ENCODE measurements at regions not wholly inside any gene's neighbourhood (a gene's known extent, or its start where the extent isn't known, plus 50 kb on each side); places are given as distances from the start of the nearest gene placed in this dataset.
"Not testable (repeated sequence)": the region's sequence is repeated elsewhere in the genome, so short reads cannot be mapped to it uniquely, and the experiment has no call there.

- H3K27ac ChIP-seq (ENCODE audit: low read length): no peak overlapping the region
- no peaks in the 10 kb centered on the region for H3K9me3 ChIP-seq (ENCODE audit: insufficient read depth, low read depth, low read length)
- no peak overlapping the region for H3K4me3 ChIP-seq (ENCODE audit: low read length)
- no peaks in the 10 kb centered on the region for H3K4me1 ChIP-seq (ENCODE audit: insufficient read depth, low read length)
- no peak overlapping the region for H3K9ac ChIP-seq (ENCODE audit: low read depth, low read length)
- no peaks in the 10 kb centered on the region for H3K27me3 ChIP-seq (ENCODE audit: insufficient read depth, low read length)
- no peaks in the 10 kb centered on the region for H3K36me3 ChIP-seq (ENCODE audit: insufficient read depth, low read depth, low read length)
Observed at GRCh38 chr2:124967325-124967724, 942.2 kb downstream of the CNTNAP5 start.

GRCh38 chr2:124970030-124970429 lies 944.9 kb downstream of the CNTNAP5 start:
- no peaks in the 10 kb centered on the region for H3K9me3 ChIP-seq (ENCODE audit: insufficient read depth, low read depth, low read length)
- H3K27ac ChIP-seq (ENCODE audit: low read length): no peak overlapping the region
- H3K36me3 ChIP-seq (ENCODE audit: insufficient read depth, low read depth, low read length): no peaks in the 10 kb centered on the region
- no peaks in the 10 kb centered on the region for H3K4me1 ChIP-seq (ENCODE audit: insufficient read depth, low read length)
- H3K9ac ChIP-seq (ENCODE audit: low read depth, low read length): no peak overlapping the region
- no peak overlapping the region for H3K4me3 ChIP-seq (ENCODE audit: low read length)
- H3K27me3 ChIP-seq (ENCODE audit: insufficient read depth, low read length): no peaks in the 10 kb centered on the region

GRCh38 chr2:124973396-124973795 lies 948.3 kb downstream of the CNTNAP5 start:
- no peak overlapping the region for H3K9ac ChIP-seq (ENCODE audit: low read depth, low read length)
- no peak overlapping the region for H3K4me3 ChIP-seq (ENCODE audit: low read length)
- peaks cover 5% of the 10 kb centered on the region; the same call in 1 of the 2 replicates for H3K4me1 ChIP-seq (ENCODE audit: insufficient read depth, low read length)
- no peaks in the 10 kb centered on the region for H3K36me3 ChIP-seq (ENCODE audit: insufficient read depth, low read depth, low read length)
- no peaks in the 10 kb centered on the region for H3K27me3 ChIP-seq (ENCODE audit: insufficient read depth, low read length)
- no peak overlapping the region for H3K27ac ChIP-seq (ENCODE audit: low read length)
- H3K9me3 ChIP-seq (ENCODE audit: insufficient read depth, low read depth, low read length): no peaks in the 10 kb centered on the region

DNA sequence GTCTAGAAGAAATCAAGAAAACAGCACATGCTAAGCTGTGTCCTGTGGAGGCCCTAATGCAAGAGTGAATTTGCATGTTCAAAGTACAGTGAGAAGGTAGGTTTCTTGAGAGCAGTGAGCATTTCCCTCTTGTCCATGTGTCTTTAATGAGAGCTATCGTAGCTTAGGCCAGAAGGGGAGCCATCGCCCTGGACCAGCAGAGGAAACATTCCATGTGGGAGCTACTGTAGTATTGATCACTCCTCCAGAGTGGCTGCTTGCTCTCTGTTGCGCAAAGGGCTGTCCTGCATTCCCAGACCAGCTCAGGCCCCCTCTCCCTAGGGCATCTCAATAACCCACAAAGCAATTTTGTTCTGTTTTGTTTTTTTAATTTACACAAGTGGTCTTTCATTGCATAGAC lies 950.1 kb downstream of the CNTNAP5 start:
- H3K27ac ChIP-seq (ENCODE audit: low read length): no peak overlapping the region
- no peak overlapping the region for H3K9ac ChIP-seq (ENCODE audit: low read depth, low read length)
- H3K27me3 ChIP-seq (ENCODE audit: insufficient read depth, low read length): no peaks in the 10 kb centered on the region
- H3K9me3 ChIP-seq (ENCODE audit: insufficient read depth, low read depth, low read length): no peaks in the 10 kb centered on the region
- no peak overlapping the region for H3K4me3 ChIP-seq (ENCODE audit: low read length)
- H3K4me1 ChIP-seq (ENCODE audit: insufficient read depth, low read length): peaks cover 5% of the 10 kb centered on the region; the same call in 1 of the 2 replicates
- H3K36me3 ChIP-seq (ENCODE audit: insufficient read depth, low read depth, low read length): no peaks in the 10 kb centered on the region

DNA sequence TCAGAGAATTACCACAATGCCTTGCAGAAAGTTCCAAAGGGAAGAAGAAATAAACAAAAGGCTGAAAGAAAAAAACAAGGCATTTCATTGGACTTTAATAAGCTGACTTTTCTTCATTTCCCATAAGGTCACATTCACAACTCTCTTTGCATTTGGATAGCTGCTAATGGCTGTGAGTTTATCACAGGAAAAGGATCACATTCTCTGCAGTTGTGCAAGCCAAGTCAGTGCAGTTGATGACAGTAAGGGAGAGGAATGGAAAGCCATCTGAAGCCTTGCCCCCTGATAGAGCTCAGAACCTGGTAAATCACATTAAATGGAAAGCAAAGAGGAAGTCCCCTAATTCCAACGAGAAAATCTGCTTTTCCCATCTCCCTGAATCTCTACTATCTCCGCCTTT lies 950.6 kb downstream of the CNTNAP5 start:
- no peak overlapping the region for H3K9ac ChIP-seq (ENCODE audit: low read depth, low read length)
- no peak overlapping the region for H3K4me3 ChIP-seq (ENCODE audit: low read length)
- no peaks in the 10 kb centered on the region for H3K27me3 ChIP-seq (ENCODE audit: insufficient read depth, low read length)
- no peak overlapping the region for H3K27ac ChIP-seq (ENCODE audit: low read length)
- H3K4me1 ChIP-seq (ENCODE audit: insufficient read depth, low read length): peaks cover 5% of the 10 kb centered on the region; the same call in 1 of the 2 replicates
- H3K9me3 ChIP-seq (ENCODE audit: insufficient read depth, low read depth, low read length): no peaks in the 10 kb centered on the region
- no peaks in the 10 kb centered on the region for H3K36me3 ChIP-seq (ENCODE audit: insufficient read depth, low read depth, low read length)

GRCh38 chr2:124978597-124978996 lies 953.5 kb downstream of the CNTNAP5 start:
- H3K27me3 ChIP-seq (ENCODE audit: insufficient read depth, low read length): no peaks in the 10 kb centered on the region
- no peak overlapping the region for H3K27ac ChIP-seq (ENCODE audit: low read length)
- no peaks in the 10 kb centered on the region for H3K36me3 ChIP-seq (ENCODE audit: insufficient read depth, low read depth, low read length)
- H3K4me1 ChIP-seq (ENCODE audit: insufficient read depth, low read length): peaks cover 5% of the 10 kb centered on the region; the same call in 1 of the 2 replicates
- no peaks in the 10 kb centered on the region for H3K9me3 ChIP-seq (ENCODE audit: insufficient read depth, low read depth, low read length)
- no peak overlapping the region for H3K9ac ChIP-seq (ENCODE audit: low read depth, low read length)
- no peak overlapping the region for H3K4me3 ChIP-seq (ENCODE audit: low read length)

- H3K9me3 ChIP-seq (ENCODE audit: insufficient read depth, low read depth, low read length): no peaks in the 10 kb centered on the region
- H3K27ac ChIP-seq (ENCODE audit: low read length): no peak overlapping the region
- H3K36me3 ChIP-seq (ENCODE audit: insufficient read depth, low read depth, low read length): no peaks in the 10 kb centered on the region
- no peaks in the 10 kb centered on the region for H3K27me3 ChIP-seq (ENCODE audit: insufficient read depth, low read length)
- H3K4me1 ChIP-seq (ENCODE audit: insufficient read depth, low read length): no peaks in the 10 kb centered on the region
- H3K4me3 ChIP-seq (ENCODE audit: low read length): no peak overlapping the region
- no peak overlapping the region for H3K9ac ChIP-seq (ENCODE audit: low read depth, low read length)
Observed at GRCh38 chr2:124983595-124983994, 958.5 kb downstream of the CNTNAP5 start.

GRCh38 chr2:124985270-124985669 lies 960.2 kb downstream of the CNTNAP5 start:
- H3K27ac ChIP-seq (ENCODE audit: low read length): no peak overlapping the region
- H3K36me3 ChIP-seq (ENCODE audit: insufficient read depth, low read depth, low read length): no peaks in the 10 kb centered on the region
- H3K9me3 ChIP-seq (ENCODE audit: insufficient read depth, low read depth, low read length): no peaks in the 10 kb centered on the region
- no peak overlapping the region for H3K4me3 ChIP-seq (ENCODE audit: low read length)
- no peaks in the 10 kb centered on the region for H3K27me3 ChIP-seq (ENCODE audit: insufficient read depth, low read length)
- no peaks in the 10 kb centered on the region for H3K4me1 ChIP-seq (ENCODE audit: insufficient read depth, low read length)
- H3K9ac ChIP-seq (ENCODE audit: low read depth, low read length): no peak overlapping the region

DNA sequence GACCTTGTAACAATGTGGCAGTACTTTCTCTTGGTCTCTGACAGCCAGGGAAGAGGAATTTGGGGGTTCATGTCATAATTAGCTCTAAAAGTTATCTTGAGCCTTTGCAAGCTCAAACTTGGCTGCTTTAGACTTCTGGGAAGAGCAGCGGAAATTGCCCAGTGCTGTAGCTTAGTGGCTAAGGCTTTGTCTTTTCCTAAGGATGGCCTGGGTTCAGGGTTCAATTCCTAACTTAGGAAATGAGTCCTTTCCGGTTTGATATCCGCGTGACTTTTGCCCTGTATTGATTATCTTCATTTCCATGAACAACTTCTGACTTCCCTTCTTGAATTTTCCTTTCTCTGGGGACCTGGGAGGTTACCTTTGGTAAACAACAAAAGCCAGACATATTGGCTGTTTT lies 961.0 kb downstream of the CNTNAP5 start:
- no peaks in the 10 kb centered on the region for H3K27me3 ChIP-seq (ENCODE audit: insufficient read depth, low read length)
- no peaks in the 10 kb centered on the region for H3K36me3 ChIP-seq (ENCODE audit: insufficient read depth, low read depth, low read length)
- no peaks in the 10 kb centered on the region for H3K4me1 ChIP-seq (ENCODE audit: insufficient read depth, low read length)
- no peak overlapping the region for H3K27ac ChIP-seq (ENCODE audit: low read length)
- no peak overlapping the region for H3K9ac ChIP-seq (ENCODE audit: low read depth, low read length)
- no peaks in the 10 kb centered on the region for H3K9me3 ChIP-seq (ENCODE audit: insufficient read depth, low read depth, low read length)
- H3K4me3 ChIP-seq (ENCODE audit: low read length): no peak overlapping the region

DNA sequence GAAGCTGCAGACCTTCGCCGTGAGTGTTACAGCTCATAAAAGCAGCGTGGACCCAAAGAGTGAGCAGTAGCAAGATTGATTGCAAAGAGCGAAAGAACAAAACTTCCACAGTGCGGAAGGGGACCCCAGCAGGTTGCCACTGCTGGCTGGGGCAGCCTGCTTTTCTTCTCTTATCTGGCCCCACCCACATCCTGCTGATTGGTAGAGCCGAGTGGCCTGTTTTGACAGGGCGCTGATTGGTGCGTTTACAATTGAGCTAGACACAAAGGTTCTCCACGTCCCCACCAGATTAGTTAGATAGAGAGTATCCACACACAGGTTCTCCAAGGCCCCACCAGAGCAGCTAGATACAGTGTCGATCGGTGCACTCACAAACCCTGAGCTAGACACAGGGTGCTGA lies 961.8 kb downstream of the CNTNAP5 start:
- H3K9ac ChIP-seq (ENCODE audit: low read depth, low read length); H3K4me1 ChIP-seq (ENCODE audit: insufficient read depth, low read length); H3K27ac ChIP-seq (ENCODE audit: low read length); H3K4me3 ChIP-seq (ENCODE audit: low read length); H3K36me3 ChIP-seq (ENCODE audit: insufficient read depth, low read depth, low read length); H3K27me3 ChIP-seq (ENCODE audit: insufficient read depth, low read length); H3K9me3 ChIP-seq (ENCODE audit: insufficient read depth, low read depth, low read length): not testable (repeated sequence)

GRCh38 chr2:124987436-124987835 lies 962.3 kb downstream of the CNTNAP5 start:
- H3K27ac ChIP-seq (ENCODE audit: low read length); H3K9me3 ChIP-seq (ENCODE audit: insufficient read depth, low read depth, low read length); H3K27me3 ChIP-seq (ENCODE audit: insufficient read depth, low read length); H3K36me3 ChIP-seq (ENCODE audit: insufficient read depth, low read depth, low read length); H3K9ac ChIP-seq (ENCODE audit: low read depth, low read length); H3K4me1 ChIP-seq (ENCODE audit: insufficient read depth, low read length); H3K4me3 ChIP-seq (ENCODE audit: low read length): not testable (repeated sequence)

- H3K9me3 ChIP-seq (ENCODE audit: insufficient read depth, low read depth, low read length): no peaks in the 10 kb centered on the region
- no peaks in the 10 kb centered on the region for H3K4me1 ChIP-seq (ENCODE audit: insufficient read depth, low read length)
Observed at GRCh38 chr2:124988111-124988510, 963.0 kb downstream of the CNTNAP5 start.

GRCh38 chr2:124988794-124989193 lies 963.7 kb downstream of the CNTNAP5 start:
- no peaks in the 10 kb centered on the region for H3K36me3 ChIP-seq (ENCODE audit: insufficient read depth, low read depth, low read length)
- no peaks in the 10 kb centered on the region for H3K4me1 ChIP-seq (ENCODE audit: insufficient read depth, low read length)
- H3K27ac ChIP-seq (ENCODE audit: low read length): no peak overlapping the region
- H3K9ac ChIP-seq (ENCODE audit: low read depth, low read length): no peak overlapping the region
- no peak overlapping the region for H3K4me3 ChIP-seq (ENCODE audit: low read length)
- no peaks in the 10 kb centered on the region for H3K27me3 ChIP-seq (ENCODE audit: insufficient read depth, low read length)
- no peaks in the 10 kb centered on the region for H3K9me3 ChIP-seq (ENCODE audit: insufficient read depth, low read depth, low read length)

More at GRCh38 chr2:124988111-124988510, 963.0 kb downstream of the CNTNAP5 start:
- no peaks in the 10 kb centered on the region for H3K27me3 ChIP-seq (ENCODE audit: insufficient read depth, low read length)
- H3K9ac ChIP-seq (ENCODE audit: low read depth, low read length): no peak overlapping the region
- no peak overlapping the region for H3K27ac ChIP-seq (ENCODE audit: low read length)
- H3K36me3 ChIP-seq (ENCODE audit: insufficient read depth, low read depth, low read length): no peaks in the 10 kb centered on the region
- H3K4me3 ChIP-seq (ENCODE audit: low read length): no peak overlapping the region

Measured in iPS-20b (cell line).